H1 (cell line): ENCODE measurements at regions not wholly inside any gene's neighbourhood (a gene's known extent, or its start where the extent isn't known, plus 50 kb on each side); places are given as distances from the start of the nearest gene placed in this dataset.

Experiments
- CTCF ChIA-PET: fragments of 300-600 bp; sonication (Branson Sonifier 250); formaldehyde crosslinking; loops from one replicate; lab custom pipeline; 2021; ENCODE audit not compliant: partially characterized antibody; lab: Charles Lee
- POLR2A ChIA-PET: fragments of 300-600 bp; sonication (Branson Sonifier 250); formaldehyde crosslinking; loops from one replicate; lab custom pipeline; 2021; ENCODE audit warnings: inconsistent platforms; ENCODE audit not compliant: partially characterized antibody; lab: Charles Lee
- DNase-seq, 2 experiments: peaks; one replicate each; pipeline versions ENCODE4 v3.0.0 to v3.0.0-alpha.2; 2010 to 2022; ENCODE audit warnings: low spot score in 2 of 2, low read depth in 1 of 2, mixed read lengths in 1 of 2
- FAIRE-seq: peaks from 2 replicates; lab custom pipeline; 2011; peaks lifted over from hg19 to GRCh38; lab: Jason Lieb, UNC
- H2AFZ ChIP-seq: 2 replicates; pipeline ENCODE4 v1.8.1; 2012; ENCODE audit warnings: low read length, inconsistent platforms
- H2AK5ac ChIP-seq: 2 replicates; pipeline ENCODE4 v1.6.1; 2013; ENCODE audit warnings: low read depth, low read length
- H2BK120ac ChIP-seq: replicated peaks from 2 replicates; pipeline ENCODE3; 2013; ENCODE audit warnings: low read depth, low read length, inconsistent platforms
- H2BK12ac ChIP-seq: 2 replicates; pipeline ENCODE4 v1.6.1; 2013; ENCODE audit warnings: low read depth, low read length
- H2BK15ac ChIP-seq: 2 replicates; pipeline ENCODE4 v1.6.1; 2013; ENCODE audit warnings: low read length
- H2BK20ac ChIP-seq: 2 replicates; pipeline ENCODE4 v1.6.1; 2013; ENCODE audit warnings: low read length
- H2BK5ac ChIP-seq: 2 replicates; pipeline ENCODE4 v1.6.1; 2013; ENCODE audit warnings: low read depth, low read length
- H3K14ac ChIP-seq: 2 replicates; pipeline ENCODE4 v1.6.1; 2013; ENCODE audit warnings: inconsistent platforms; ENCODE audit not compliant: insufficient read length
- H3K18ac ChIP-seq: 2 replicates; pipeline ENCODE4 v1.6.1; 2013; ENCODE audit warnings: low read length; ENCODE audit errors: extremely low read depth
- H3K23ac ChIP-seq: 2 replicates; pipeline ENCODE4 v1.6.1; 2013; ENCODE audit warnings: inconsistent platforms; ENCODE audit not compliant: insufficient read length
- H3K23me2 ChIP-seq: 2 replicates; pipeline ENCODE4 v1.6.1; 2013; ENCODE audit warnings: low read depth, low read length
- H3K27ac ChIP-seq: 2 replicates; pipeline ENCODE4 v1.6.1; 2011; ENCODE audit warnings: low read depth, low read length, inconsistent platforms
- H3K27me3 ChIP-seq, 4 experiments: replicated peaks in 1 of 4; 1 replicate in 1 of 4; 2 replicates in 3 of 4; pipeline versions ENCODE4 v1.6.1 to v1.8.1; 2011 to 2013; ENCODE audit warnings: low read length in 3 of 4, mild to moderate bottlenecking in 3 of 4, inconsistent platforms in 2 of 4, mixed read lengths in 2 of 4, moderate library complexity in 1 of 4; ENCODE audit not compliant: control insufficient read depth in 3 of 4, insufficient read depth in 3 of 4; ENCODE audit errors: extremely low read depth in 1 of 4
- H3K36me3 ChIP-seq, 4 experiments: 2 replicates each; pipeline versions ENCODE4 v1.6.1 to v1.8.1; 2011 to 2013; ENCODE audit warnings: mild to moderate bottlenecking in 4 of 4, low read length in 3 of 4, moderate library complexity in 2 of 4, control low read depth in 1 of 4, inconsistent platforms in 1 of 4; ENCODE audit not compliant: insufficient read depth in 4 of 4, control insufficient read depth in 2 of 4
- H3K4ac ChIP-seq: replicated peaks from 2 replicates; pipeline ENCODE3; 2013; ENCODE audit warnings: low read length, low read depth, mixed read lengths, inconsistent platforms; ENCODE audit not compliant: insufficient read length
- H3K4me1 ChIP-seq, 4 experiments: replicated peaks in 1 of 4; 1 replicate in 1 of 4; 2 replicates in 3 of 4; pipeline versions ENCODE4 v1.6.1 to v1.8.1; 2011 to 2013; ENCODE audit warnings: low read length in 3 of 4, inconsistent platforms in 2 of 4, mixed read lengths in 1 of 4; ENCODE audit not compliant: insufficient read depth in 4 of 4, control insufficient read depth in 3 of 4
- H3K4me2 ChIP-seq, 2 experiments: 2 replicates each; pipeline versions ENCODE4 v1.6.1 to v1.8.1; 2011 to 2013; ENCODE audit warnings: low read depth in 2 of 2, low read length in 2 of 2, control low read depth in 1 of 2, inconsistent platforms in 1 of 2, mild to moderate bottlenecking in 1 of 2; ENCODE audit not compliant: insufficient read depth in 1 of 2
- H3K4me3 ChIP-seq, 4 experiments: fragments of 200-600, 300-600 bp in 1 of 4; sonication (generic), shearing (Covaris generic), sonication (Bioruptor Twin) in 1 of 4; 2 replicates each; pipeline versions ENCODE4 v1.5.1 to v1.8.1; 2011 to 2016; ENCODE audit warnings: low read length in 4 of 4, low read depth in 3 of 4, control low read depth in 2 of 4, inconsistent platforms in 2 of 4, mild to moderate bottlenecking in 2 of 4, mixed read lengths in 1 of 4, moderate library complexity in 1 of 4; ENCODE audit not compliant: insufficient read depth in 2 of 4; ENCODE audit errors: extremely low read depth in 1 of 4
- H3K56ac ChIP-seq: replicated peaks from 2 replicates; pipeline ENCODE3; 2013; ENCODE audit warnings: low read depth, mild to moderate bottlenecking, mixed read lengths, low read length, inconsistent platforms; ENCODE audit not compliant: insufficient read length
- H3K79me1 ChIP-seq: 2 replicates; pipeline ENCODE4 v1.6.1; 2013; ENCODE audit warnings: low read depth, low read length, control low read depth
- H3K79me2 ChIP-seq, 2 experiments: 2 replicates each; pipeline versions ENCODE4 v1.6.1 to v1.8.1; 2012 to 2013; ENCODE audit warnings: low read length in 2 of 2, mild to moderate bottlenecking in 2 of 2, inconsistent platforms in 1 of 2; ENCODE audit not compliant: insufficient read depth in 2 of 2, control insufficient read depth in 1 of 2
- H3K9ac ChIP-seq, 4 experiments: replicated peaks in 1 of 4; 1 replicate in 1 of 4; 2 replicates in 3 of 4; pipeline versions ENCODE4 v1.6.1 to v1.8.1; 2011 to 2013; ENCODE audit warnings: low read depth in 3 of 4, low read length in 3 of 4, control low read depth in 2 of 4, mild to moderate bottlenecking in 2 of 4, moderate library complexity in 2 of 4, inconsistent platforms in 1 of 4; ENCODE audit errors: extremely low read depth in 1 of 4
- H3K9me3 ChIP-seq, 2 experiments: 2 replicates each; pipeline versions ENCODE4 v1.6.1 to v1.8.1; 2012 to 2013; ENCODE audit warnings: mild to moderate bottlenecking in 2 of 2, moderate library complexity in 2 of 2, control low read depth in 1 of 2, inconsistent platforms in 1 of 2, low read depth in 1 of 2, low read length in 1 of 2, mixed read lengths in 1 of 2; ENCODE audit not compliant: insufficient read depth in 2 of 2
- H4K20me1 ChIP-seq, 2 experiments: replicated peaks in 1 of 2; 2 replicates each; pipeline versions ENCODE3 to v1.8.1; 2011 to 2013; ENCODE audit warnings: inconsistent platforms in 2 of 2, low read length in 2 of 2, mild to moderate bottlenecking in 1 of 2; ENCODE audit not compliant: insufficient read depth in 2 of 2, control insufficient read depth in 1 of 2
- H4K5ac ChIP-seq: 2 replicates; pipeline ENCODE4 v1.6.1; 2013; ENCODE audit warnings: low read length, low read depth, mixed read lengths, inconsistent platforms; ENCODE audit not compliant: insufficient read length
- H4K8ac ChIP-seq: 2 replicates; pipeline ENCODE4 v1.8.0; 2013; ENCODE audit warnings: mild to moderate bottlenecking, moderate library complexity, low read length, inconsistent platforms; ENCODE audit not compliant: insufficient read depth; ENCODE audit errors: extremely low read depth
- H4K91ac ChIP-seq: replicated peaks from 2 replicates; pipeline ENCODE3; 2013; ENCODE audit warnings: low read length, mixed read lengths, inconsistent platforms; ENCODE audit not compliant: insufficient read length
- ASH2L ChIP-seq: fragments of 200-600, 300-600 bp; sonication (generic); IDR thresholded peaks from one replicate; pipeline ENCODE4 v1.7.1; 2017; ENCODE audit warnings: low read length
- BCL11A ChIP-seq, 2 experiments: IDR thresholded peaks; one replicate each; pipeline ENCODE4 v1.6.1; 2011; ENCODE audit warnings: low read depth in 2 of 2, low read length in 2 of 2, mild to moderate bottlenecking in 2 of 2
- EGR1 ChIP-seq: IDR thresholded peaks from 2 replicates; pipeline ENCODE4 v1.6.1; 2011; ENCODE audit warnings: low read depth, low read length, borderline replicate concordance
- JUND ChIP-seq: IDR thresholded peaks from 2 replicates; pipeline ENCODE4 v1.6.1; 2011; ENCODE audit warnings: mild to moderate bottlenecking, improper control_type of control experiment, low read length
- KDM1A ChIP-seq: fragments of 200-600, 300-600 bp; sonication (generic); IDR thresholded peaks from 2 replicates; pipeline ENCODE4 v1.7.1; 2016; ENCODE audit warnings: mild to moderate bottlenecking, low read length, borderline replicate concordance
- POU5F1 ChIP-seq: IDR thresholded peaks from 2 replicates; pipeline ENCODE4 v1.6.1; 2011; ENCODE audit warnings: low read depth, mild to moderate bottlenecking, low read length, moderate library complexity
- RFX5 ChIP-seq: IDR thresholded peaks from 2 replicates; pipeline ENCODE4 v1.6.1; 2011; ENCODE audit warnings: low read depth, low read length, improper control_type of control experiment, borderline replicate concordance
- RXRA ChIP-seq: IDR thresholded peaks from 2 replicates; pipeline ENCODE4 v1.6.1; 2011; ENCODE audit warnings: low read depth, mild to moderate bottlenecking, low read length, moderate library complexity; ENCODE audit not compliant: insufficient read depth
- SIRT6 ChIP-seq: IDR thresholded peaks from one replicate; pipeline ENCODE4 v1.7.1; 2012; ENCODE audit warnings: low read length, inconsistent platforms
- SIX5 ChIP-seq: IDR thresholded peaks from 2 replicates; pipeline ENCODE4 v1.6.1; 2011; ENCODE audit warnings: mild to moderate bottlenecking, low read depth, low read length
- SP2 ChIP-seq: IDR thresholded peaks from 2 replicates; pipeline ENCODE4 v1.6.1; 2012; ENCODE audit warnings: mild to moderate bottlenecking, low read length, inconsistent platforms
- TAF1 ChIP-seq: IDR thresholded peaks from 2 replicates; pipeline ENCODE4 v1.6.1; 2011; ENCODE audit warnings: mild to moderate bottlenecking, low read depth, low read length
- TBP ChIP-seq: IDR thresholded peaks from 2 replicates; pipeline ENCODE4 v1.6.1; 2011; ENCODE audit warnings: low read depth, low read length, improper control_type of control experiment
- TEAD4 ChIP-seq: IDR thresholded peaks from 2 replicates; pipeline ENCODE4 v1.6.1; 2012; ENCODE audit warnings: low read depth, low read length, inconsistent platforms, mixed read lengths
- USF2 ChIP-seq: IDR thresholded peaks from 2 replicates; pipeline ENCODE4 v1.6.1; 2011; ENCODE audit warnings: low read length, improper control_type of control experiment
- WGBS, 2 experiments: shearing (Covaris generic) in 1 of 2; methylation state at CpG; one replicate each; pipeline versions ENCODE4 v1.1.6 to v1.1.7; 2013 to 2015; ENCODE audit warnings: low lambda C conversion rate in 2 of 2, mixed read lengths in 2 of 2, inconsistent platforms in 1 of 2, low coverage in 1 of 2, missing lambda C conversion rate in 1 of 2; ENCODE audit not compliant: insufficient replicate concordance in 2 of 2, insufficient coverage in 1 of 2, insufficient read length in 1 of 2; ENCODE audit errors: extremely low coverage in 1 of 2, missing lambda C conversion rate in 1 of 2; 5-methylcytosine and 5-hydroxymethylcytosine counted together

- H4K5ac ChIP-seq, result no peak overlapping the region
- DNase-seq, result no peak
- no peak overlapping the region for H4K8ac ChIP-seq
- H3K79me2 ChIP-seq, result no peaks in the 10 kb centered on the region
- no peak overlapping the region for H2AK5ac ChIP-seq
- H3K9ac ChIP-seq, result no peak overlapping the region
- no peaks in the 10 kb centered on the region for H3K79me1 ChIP-seq
- no peak for FAIRE-seq
- CTCF ChIA-PET, result interaction anchor here (1.3 to 1.7 kb wide), 2 partner anchors 8 to 10 kb away, joined by 4 to 6 read pairs; no protein-coding TSS in a partner anchor
- no peak overlapping the region for H3K4me2 ChIP-seq
- H3K27ac ChIP-seq, result no peak overlapping the region
- no peak overlapping the region for H2BK15ac ChIP-seq
- H3K4me3 ChIP-seq, result no peak overlapping the region
- POLR2A ChIA-PET, result no interaction called here
- no peaks in the 10 kb centered on the region for H4K20me1 ChIP-seq
- no peak overlapping the region for H2BK120ac ChIP-seq
- H3K56ac ChIP-seq, result no peak overlapping the region
- 79% methylated on average over 2 of the region's 2 CpGs; no CpG with 5 or more reads in 1 of the 2 experiments for WGBS, 2 experiments
- no peak overlapping the region for H2BK20ac ChIP-seq
- no peak overlapping the region for H2BK12ac ChIP-seq
- no peak overlapping the region for H3K14ac ChIP-seq
- H2AFZ ChIP-seq, result no peak overlapping the region
- H4K91ac ChIP-seq, result no peak overlapping the region
- no peak overlapping the region for H3K4ac ChIP-seq
- H3K36me3 ChIP-seq, result no peaks in the 10 kb centered on the region
- H3K23me2 ChIP-seq, result no peaks in the 10 kb centered on the region; the same call in 1 of the 2 replicates
- no peaks in the 10 kb centered on the region for H3K4me1 ChIP-seq
- H3K18ac ChIP-seq, result no peak overlapping the region
- no peak overlapping the region for H2BK5ac ChIP-seq
- H3K27me3 ChIP-seq, result no peaks in the 10 kb centered on the region
- H3K23ac ChIP-seq, result no peak overlapping the region
- no peaks in the 10 kb centered on the region for H3K9me3 ChIP-seq
- TF ChIP-seq TAF1 (no peak), JUND (no peak), USF2 (no peak), SP2 (no peak), TBP (no peak), RFX5 (no peak), KDM1A (no peak), BCL11A (IDR thresholded peaks at IDR 0.05; ENCODE audit: low read depth in 2 of 2, low read length in 2 of 2) (no peak), ASH2L (no peak), SIX5 (no peak), TEAD4 (no peak), EGR1 (no peak), POU5F1 (no peak), RXRA (no peak), SIRT6 (no peak)
Observed at GRCh38 chr9:1845425-1845824, 169.7 kb upstream of the SMARCA2 start.
